Inflammatory macrophage treated with lipopolysaccharide for 4 hours (primary cell): ENCODE measurements at regions not wholly inside any gene's neighbourhood (a gene's known extent, or its start where the extent isn't known, plus 50 kb on each side); places are given as distances from the start of the nearest gene placed in this dataset.
A peak's percentile ranks its signal among the peaks of the same experiment; 100 is the strongest.
"Not testable (repeated sequence)": the region's sequence is repeated elsewhere in the genome, so short reads cannot be mapped to it uniquely, and the experiment has no call there.

Experiments used
- DNase-seq: peaks from one replicate; pipeline ENCODE4 v3.0.0-alpha.2; 2020

DNA sequence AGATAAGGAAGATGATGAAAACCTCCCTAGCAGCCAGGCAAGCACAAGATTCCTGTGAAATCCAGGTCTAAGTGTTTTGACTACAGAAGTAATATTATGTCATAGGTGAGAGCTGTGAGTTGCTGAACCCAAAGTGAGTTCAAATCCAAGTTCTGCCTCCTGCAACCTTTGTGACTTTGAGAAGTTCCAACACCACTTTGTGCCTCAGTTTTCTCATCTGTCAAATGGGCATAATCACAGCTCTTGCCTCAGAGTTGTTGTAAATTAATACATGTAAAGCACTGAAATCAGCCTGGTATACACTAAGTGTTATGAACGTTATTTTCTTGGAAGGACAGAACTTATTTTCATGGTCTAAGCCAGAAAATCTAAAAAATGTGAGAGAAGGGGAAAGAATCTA, 210.3 kb upstream of the FRG2C start:
- not testable (repeated sequence) for DNase-seq

DNA sequence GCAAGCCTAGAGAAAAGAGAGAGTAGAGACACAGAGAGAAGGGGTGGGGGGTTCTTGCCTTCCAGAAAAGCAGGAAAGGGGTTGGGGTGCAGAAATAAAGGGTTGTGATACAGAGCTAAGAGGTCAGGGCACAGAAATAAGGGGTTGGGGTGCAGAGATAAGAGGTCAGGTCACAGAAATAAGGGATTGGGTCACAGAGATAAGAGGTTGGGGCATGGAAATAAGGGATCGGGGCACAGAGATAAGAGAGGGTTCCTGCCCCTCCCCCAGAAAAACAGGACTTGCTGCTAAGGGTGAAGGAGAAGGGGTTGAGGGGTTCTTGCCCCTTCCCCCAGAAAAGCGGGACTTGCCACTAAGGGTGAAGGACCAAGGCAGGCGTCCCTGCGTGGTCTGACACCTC, 189.6 kb upstream of the FRG2C start:
- not testable (repeated sequence) for DNase-seq

DNA sequence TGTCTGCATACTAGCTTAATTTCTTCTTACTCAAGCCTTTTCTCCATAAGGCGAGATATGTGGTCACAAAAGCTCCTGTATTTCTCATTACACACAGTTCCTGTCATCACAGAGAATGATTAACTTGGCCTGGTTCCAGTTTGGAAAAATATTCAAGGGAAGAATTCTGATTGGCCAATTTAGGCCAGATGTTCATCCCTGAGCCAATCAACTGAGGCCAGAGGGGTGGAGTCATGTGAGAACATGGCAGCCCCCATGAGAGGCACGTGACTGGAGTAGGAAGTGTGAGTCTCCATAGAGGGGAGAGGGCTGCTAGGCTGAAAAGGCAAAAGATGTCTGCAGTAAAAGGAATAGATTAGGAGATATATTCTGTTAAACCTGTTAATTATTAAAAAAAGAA, 167.5 kb upstream of the FRG2C start:
- DNase-seq, result not testable (repeated sequence)

DNA sequence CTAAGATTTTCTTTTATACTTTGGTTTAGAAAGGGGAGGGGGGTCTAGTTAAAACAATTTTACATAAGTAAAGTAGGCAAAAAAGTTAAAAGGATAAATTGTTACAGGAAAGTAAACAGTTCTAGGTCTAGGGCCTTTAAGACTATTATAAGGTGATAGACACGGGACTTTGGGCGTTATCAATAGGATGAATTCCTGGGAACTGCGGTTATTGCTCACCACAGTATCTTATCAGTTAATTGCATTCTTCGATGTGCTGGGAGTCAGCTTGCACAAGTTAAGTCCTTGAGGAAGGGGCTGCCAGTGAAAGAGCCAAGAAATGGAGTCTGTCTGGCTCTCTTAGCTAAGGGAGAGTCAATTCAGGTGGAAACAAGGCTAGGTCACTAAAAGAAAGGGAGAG, 163.8 kb upstream of the FRG2C start:
- DNase-seq, result not testable (repeated sequence)

DNA sequence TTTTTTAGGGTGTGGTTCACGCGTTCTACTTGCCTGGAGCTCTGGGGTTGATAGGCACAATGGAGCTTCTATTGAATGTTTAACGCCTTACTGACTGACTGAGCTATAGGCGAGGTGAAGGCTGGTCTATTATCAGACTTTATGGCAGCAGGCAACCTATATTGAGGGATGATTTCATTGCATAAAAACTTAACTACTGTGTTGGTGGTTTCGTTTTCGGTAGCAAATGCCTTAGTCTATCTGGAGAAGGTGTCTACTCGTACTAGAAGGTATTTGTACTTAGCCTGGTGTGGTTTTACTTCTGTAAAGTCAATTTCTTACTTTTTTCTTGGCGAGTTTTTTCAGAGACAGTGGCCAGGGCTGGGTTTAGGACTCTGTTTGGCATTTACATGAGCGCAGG, 162.0 kb upstream of the FRG2C start:
- not testable (repeated sequence) for DNase-seq

DNA sequence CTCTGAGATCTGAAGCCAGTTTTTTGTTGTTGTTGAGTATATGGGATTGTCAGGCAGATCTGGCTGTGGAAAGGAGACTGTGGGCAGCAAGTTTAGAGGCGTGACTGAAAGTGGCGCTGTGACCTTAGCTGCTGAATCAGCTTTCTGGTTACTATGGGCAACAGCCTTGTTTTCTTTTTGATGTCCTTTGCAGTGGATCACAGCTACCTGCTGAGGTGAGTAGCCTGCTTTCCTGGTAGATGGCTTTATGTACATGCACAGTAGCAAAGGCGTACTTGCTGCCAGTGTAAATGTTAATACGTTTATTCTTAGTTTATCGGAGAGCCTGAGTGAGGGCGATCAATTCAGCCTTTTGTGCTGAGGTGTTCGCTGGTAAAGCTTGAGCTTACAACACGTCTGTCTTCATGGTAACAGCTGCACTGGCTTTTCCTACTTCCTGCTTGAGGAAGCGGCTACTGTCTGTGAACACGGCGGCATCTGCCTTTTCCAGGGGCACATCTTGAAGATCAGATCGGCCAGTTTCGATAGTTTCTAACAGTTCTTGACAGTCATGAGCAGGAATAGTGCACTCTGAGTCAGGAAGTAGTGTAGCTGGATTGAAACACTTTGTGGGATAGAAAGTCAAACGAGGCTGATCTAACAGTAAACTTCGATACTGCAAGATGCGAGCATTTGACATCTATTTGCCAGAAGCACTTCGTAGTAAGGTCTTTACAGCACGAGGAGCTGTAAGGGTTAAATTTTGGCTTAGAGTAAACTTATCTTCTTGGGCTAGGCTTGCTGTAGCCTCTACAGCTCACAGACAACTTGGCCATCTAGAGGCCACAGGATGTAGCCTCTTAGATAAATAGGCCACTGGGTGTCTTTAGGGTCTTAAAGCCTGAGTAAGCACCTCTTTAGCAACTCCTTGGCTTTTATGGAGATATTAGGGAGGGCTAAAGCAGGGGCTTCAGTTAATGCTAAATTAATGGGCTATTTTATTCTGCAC, 161.1 kb upstream of the FRG2C start:
- DNase-seq, result not testable (repeated sequence)

DNA sequence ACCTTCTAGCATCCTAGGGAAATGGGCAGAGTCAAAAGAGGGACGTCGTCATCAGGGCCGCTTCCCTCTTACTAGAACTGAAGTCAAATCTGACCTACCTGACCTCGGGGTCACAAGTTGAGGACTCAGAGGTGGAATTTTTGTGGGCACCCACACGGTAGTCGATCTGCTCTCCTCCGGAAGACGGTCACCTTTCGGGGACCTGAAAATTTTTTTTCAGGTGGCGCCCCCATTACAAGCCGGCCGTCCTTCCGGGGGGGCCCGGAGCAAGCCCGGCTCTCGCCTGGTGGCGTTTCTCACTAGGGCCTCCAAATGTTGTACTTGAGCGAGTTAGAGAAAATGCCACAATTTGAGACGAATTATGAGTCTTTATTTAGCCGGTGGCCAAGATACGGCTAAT, 157.5 kb upstream of the FRG2C start:
- DNase-seq, result no peak

DNA sequence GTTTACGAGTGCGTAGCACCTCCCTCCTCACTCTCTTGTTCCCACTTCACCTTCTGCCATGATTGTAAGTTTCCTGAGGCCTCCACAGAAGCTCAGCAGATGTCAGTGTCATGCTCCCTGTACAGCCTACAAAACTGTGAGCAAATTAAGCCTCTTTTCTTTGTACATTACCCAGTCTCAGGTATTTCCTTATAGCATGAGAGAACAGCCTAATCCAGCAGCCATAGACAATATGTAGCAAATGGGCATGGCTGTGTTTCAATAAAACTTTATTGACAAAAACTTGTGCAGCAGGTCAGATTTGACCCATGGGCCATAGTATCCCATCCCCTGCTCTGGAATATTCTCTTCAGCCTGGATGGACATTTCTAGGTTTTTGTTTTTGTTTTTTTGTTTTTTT, 156.2 kb upstream of the FRG2C start:
- DNase-seq, result not testable (repeated sequence)

DNA sequence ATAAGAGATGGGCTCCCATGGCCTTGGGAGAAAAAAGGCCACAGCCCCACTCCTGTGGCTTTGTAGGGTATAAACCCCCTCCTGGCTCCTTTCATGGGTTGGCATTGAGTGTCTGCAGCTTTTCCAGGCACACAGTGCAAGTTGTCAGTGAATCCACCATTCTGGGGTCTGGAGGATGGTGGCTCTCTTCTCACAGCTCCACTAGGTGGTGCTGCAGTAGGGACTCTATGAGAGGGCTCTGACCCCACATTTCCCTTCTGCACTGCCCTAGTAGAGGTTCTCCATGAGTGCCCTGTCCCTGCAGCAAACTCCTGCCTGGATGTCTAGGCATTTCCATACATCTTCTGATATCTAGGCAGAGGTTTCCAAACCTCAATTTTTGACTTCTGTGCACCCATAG, 136.5 kb upstream of the FRG2C start:
- not testable (repeated sequence) for DNase-seq

DNA sequence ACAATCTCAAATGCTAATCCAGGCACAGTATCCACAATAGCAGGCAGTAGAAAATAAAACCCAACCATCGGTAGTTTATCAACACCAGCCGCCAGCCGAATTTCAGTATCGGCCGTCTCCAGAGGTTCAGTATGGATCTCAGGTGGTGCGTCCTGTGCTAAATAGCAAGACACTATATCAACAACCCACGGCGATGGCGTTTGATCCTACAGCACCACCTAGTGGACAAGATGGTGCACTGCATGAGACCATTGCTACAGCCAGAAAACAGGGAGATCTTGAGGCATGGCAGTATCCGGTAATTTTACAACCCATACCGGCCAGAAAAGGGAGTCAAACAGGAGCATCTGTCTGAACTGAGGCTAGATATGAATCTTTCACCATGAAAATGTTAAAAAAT, 112.0 kb upstream of the FRG2C start:
- peak; percentile 18 for DNase-seq

DNA sequence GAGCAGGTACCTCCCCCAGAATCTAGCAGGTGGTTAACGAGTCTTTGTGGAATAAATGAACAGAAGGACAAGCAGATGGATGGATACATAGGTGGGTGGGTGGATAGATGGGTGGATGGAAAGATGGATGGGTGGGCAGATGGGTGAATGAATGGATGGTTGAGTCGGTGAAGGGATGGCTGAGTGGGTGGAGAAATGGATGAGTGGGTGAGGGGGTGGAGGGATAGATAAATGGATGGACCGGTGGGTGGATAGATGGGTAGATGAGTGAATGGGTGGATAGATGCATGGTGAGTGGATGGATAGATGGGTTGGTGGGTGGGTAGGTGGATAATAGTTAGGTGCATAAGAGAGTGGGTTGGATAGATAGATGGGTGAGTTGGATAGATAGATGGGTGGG, 99.7 kb upstream of the FRG2C start:
- not testable (repeated sequence) for DNase-seq

DNA sequence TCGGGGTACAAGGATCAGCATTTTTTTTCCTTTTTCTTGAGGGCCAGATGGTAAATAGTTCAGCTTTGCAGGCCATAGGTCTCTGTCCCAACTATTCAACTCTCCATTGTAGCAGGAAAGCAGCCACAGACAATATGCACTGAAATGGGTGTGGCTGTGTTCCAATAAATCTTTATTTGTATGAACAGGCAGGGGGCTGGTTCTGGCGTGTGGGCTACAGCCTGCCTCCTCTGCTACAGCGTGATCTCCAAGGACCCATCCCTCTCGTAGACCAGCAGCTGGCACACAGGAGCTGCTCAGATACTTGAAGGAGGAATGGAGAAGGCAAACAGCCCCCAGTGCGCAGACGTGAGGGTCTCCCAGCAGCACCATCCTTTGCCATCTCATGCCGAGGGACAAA, 91.8 kb upstream of the FRG2C start:
- DNase-seq, result not testable (repeated sequence)

DNA sequence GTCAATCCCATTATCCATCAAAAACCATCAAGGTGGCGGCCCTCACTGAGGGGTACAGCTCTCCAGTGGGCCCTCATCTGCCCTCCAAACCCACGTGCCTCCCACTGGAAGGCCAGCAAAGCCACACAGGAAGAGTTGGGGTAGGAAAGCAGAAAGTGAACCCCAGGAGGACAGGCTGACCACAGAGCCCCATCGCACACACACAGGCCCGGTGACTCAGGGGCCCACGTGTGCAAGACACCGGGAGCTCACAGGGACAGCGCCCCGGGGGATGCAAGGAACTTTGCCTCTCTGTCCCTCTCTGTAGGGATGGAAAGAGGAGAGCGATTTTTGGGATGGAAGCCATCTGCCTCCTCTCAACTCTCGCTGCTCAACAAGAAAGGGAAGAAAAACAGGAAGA, 85.0 kb upstream of the FRG2C start:
- DNase-seq, result not testable (repeated sequence)

DNA sequence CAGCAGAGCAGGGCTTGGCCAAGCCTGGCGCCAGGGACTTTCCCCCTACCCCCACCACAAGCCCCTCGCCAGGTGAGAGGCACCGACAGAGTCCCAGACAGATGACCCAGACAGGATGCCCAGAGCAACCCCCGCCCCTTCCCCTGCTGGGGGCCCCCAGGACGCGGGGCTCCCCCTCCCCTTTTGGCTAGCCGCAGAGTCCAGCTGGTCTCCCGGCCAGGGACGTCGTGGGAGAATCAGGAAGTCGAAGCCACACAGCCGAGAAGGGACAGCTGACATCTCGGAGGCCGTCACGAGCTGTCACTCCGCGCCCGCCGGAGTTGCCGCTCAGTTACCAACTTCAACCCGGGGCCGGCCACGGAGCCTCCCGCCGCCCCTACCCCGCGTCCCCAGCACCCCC, 84.6 kb upstream of the FRG2C start:
- peak; percentile 9 for DNase-seq

DNA sequence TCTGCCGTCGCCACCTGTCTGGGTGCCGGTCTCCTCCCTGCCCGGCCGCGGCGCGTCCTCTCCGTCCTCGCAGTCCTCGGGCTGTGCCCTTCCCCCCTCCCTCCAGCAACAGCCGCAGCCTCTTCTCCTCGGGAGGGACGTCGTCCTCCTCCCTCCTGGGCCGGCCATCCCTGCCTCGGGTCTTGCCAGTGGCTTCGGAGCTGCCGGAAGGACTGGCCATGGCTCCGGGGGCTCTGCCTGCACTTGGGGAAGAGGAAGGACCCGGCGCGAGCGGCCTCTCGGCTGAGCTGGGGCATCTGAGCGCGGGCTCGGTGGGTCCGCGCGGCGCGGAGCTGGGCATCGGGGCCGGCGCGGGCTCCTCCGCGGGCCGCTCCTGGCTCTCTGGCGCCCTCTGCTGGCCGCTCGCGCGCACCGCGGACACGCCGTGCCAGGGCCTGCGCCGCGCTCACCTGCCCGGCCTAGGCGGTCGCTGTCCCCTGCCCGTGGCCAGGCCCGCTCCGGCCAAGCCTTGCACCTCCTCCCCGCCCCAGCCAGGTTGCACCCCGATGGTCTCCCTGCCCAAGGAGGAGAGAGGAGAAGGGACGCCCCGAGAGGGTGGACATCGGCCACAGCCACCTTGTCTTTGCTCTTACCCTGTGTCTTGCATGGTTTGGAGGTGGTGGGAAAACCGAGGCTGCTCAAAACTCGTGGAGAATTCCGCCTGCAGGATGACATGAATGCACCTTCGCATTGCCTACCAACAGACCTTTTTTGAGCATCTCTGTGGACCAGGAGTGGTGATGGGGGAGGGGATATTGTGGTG, 83.9 kb upstream of the FRG2C start:
- peak; percentile 4 for DNase-seq

DNA sequence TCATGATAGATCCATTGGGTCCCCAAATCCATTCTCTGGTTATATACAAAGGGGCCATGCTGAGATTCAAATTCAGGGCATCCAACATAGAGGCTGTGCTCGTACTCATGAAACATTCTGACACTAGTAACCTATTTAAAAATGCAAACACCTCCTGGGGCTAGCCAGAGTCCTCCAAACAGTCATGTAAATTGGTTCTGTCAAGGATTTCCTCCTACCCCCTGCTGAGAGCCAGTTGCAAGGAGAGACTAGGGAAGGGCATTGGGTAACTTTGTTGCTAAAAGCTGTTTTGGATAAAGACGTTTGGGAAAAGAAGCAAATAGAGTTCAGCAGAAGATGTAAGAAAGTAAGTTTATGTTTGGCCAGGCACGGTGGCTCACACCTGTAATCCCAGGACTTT, 81.6 kb upstream of the FRG2C start:
- DNase-seq, result not testable (repeated sequence)

DNA sequence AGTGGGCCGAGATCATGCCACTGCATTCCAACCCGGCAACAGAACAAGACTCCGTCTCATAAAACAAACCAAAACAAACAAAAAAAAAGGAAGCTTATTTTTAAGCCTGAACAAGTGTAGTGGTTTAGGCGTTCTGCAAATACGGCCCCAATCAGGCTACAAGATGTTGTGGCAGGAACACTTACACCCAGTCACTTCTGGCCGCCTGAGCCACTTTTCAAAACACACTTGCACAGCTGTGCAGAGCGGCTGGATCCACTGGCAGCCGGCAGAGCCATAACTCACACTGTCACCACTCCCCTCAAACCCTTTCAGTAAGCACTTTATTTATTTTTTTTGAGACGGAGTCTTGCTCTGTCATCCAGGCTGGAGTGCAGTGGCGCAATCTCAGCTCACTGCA, 81.0 kb upstream of the FRG2C start:
- DNase-seq, result not testable (repeated sequence)

DNA sequence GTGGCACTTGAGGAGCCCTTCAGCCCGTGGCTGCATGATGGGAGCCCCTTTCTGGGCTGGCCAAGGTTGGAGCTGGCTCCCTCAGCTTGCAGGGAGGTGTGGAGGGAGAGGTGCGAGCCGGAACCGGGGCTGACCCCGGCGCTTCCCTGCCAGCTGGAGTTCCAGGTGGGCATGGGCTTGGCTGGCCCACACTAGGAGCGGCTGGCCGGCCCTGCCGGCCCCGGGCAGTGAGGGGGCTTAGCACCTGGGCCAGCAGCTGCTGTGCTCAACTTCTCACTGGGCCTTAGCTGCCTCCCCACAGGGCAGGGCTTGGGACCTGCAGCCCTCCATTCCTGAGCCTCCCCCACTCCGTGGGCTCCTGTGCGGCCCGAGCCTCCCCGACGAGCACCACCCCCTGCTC, 76.4 kb upstream of the FRG2C start:
- DNase-seq, result not testable (repeated sequence)

DNA sequence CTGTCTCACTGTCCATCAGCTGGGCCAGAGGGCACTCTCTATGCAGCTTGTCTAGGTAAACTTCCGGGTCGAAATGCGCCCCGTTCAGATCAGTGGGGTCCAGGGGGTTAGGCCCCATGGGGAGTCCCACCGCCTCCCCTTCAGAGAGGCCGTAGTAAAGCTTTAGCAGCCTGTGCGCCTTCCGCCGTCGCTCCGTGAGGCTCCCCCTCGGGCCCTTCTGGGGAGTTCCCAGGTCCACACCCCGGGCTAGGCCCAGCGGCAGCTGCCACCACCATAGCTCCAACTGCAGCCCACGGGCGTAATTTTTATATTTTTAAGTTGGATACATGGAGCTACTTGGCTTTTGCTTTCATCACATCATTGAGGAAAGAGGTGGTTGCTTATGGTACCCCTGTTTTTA, 73.7 kb upstream of the FRG2C start:
- not testable (repeated sequence) for DNase-seq

DNA sequence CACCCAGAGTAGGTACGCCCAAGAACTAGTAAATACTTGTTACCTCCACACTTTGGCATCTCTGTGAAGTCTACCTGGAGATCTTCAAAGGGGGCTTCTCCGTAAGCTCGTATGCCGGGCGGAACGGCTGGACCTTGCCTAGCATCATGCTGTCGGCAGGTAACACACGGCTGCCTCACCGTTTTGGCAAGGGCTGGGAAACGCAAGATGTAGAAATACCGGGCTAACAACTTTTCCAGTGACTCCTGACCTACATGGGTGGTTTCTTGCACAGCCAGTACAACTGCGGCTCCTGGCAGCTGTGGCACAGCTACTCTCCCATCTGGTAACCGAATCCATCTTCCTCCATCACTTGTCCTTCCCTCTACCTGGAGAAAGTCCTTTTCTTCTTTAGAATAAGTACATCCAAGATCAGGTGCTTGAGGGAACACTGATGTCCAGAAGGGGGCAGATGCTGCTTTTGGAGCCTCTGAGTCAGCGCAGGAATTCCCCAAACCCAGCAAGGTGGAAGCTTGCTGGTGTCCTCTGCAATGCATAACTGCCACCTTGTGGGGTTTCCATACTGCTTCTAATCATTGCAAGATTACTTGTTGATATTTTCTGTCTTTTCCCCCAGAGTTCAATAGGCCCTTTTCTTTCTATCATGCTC, 59.7 kb upstream of the FRG2C start:
- peak; percentile 2 for DNase-seq

DNA sequence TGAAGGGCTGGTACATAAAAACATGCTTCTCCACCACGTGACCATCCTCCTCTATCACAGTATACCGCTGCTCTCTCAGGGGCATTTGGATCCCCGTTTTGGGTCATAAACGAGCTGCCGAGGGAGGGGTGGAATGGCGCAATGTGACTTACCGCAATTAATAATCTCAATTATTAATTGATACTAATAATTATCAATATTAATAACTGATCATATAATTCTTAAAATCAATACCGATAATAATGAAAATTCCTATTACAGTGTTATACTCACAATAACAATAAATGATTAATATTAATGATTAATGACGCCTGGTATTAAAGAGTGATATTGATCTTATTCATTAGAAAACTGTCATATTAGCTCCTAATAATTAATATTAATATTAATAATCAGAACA, 56.1 kb upstream of the FRG2C start:
- DNase-seq, result not testable (repeated sequence)

DNA sequence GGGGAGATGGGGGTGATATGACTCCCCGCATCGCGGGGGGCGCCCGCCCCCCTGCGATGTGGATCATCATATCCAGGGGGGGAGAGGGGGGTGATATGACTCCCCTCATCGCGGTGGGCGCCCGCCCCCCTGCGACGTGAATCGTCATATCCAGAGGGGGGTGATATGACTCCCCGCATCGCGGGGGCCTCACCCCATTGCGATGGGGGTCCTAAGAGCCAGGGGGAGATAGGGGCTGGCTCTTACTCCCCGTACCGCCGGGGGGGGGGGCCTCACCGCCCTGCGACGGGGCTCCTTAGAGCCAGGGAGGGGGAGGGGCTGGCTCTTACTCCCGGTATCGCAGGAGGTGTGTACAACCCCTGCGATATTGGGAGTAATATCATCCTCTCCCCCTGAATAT, 54.5 kb upstream of the FRG2C start:
- DNase-seq, result not testable (repeated sequence)

DNA sequence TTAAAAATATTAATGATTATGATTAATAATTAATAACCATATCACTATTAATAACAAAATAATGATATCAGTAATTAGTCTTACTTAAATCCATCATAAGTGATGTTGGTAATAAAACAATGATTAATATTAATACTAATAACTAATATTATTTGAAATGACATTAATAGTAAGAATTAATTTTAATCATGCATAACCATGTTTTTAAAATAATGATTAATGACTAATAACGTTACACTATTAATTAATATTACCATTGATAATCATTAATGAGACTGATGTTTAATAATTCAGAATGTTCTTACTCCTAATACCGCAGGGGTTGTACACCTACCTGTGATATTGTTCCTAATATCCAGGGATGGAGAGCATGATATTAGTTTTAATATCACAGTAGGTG, 53.4 kb upstream of the FRG2C start:
- no peak for DNase-seq
